Type B pancreatic cell (in vitro differentiated cells): ENCODE measurements at regions not wholly inside any gene's neighbourhood (a gene's known extent, or its start where the extent isn't known, plus 50 kb on each side); places are given as distances from the start of the nearest gene placed in this dataset.

ENCODE experiments used
- DNase-seq: peaks from one replicate; pipeline ENCODE4 v3.0.0; 2021; ENCODE audit warnings: mixed read lengths; ENCODE audit not compliant: unreplicated experiment; ENCODE audit errors: extremely low spot score
- H3K27ac Mint-ChIP-seq: 2 replicates; pipeline ENCODE4 v1.8.0; 2021; ENCODE audit warnings: mild to moderate bottlenecking, mixed read lengths
- H3K27me3 Mint-ChIP-seq: 2 replicates; pipeline ENCODE4 v1.8.0; 2021; ENCODE audit warnings: mixed read lengths
- H3K36me3 Mint-ChIP-seq: 2 replicates; pipeline ENCODE4 v1.8.0; 2021; ENCODE audit warnings: mixed read lengths
- H3K4me1 Mint-ChIP-seq: one replicate; pipeline ENCODE4 v1.8.0; 2021; ENCODE audit warnings: mixed read lengths; ENCODE audit not compliant: unreplicated experiment
- H3K4me3 Mint-ChIP-seq: 2 replicates; pipeline ENCODE4 v1.8.0; 2021; ENCODE audit warnings: mild to moderate bottlenecking, mixed read lengths
- H3K9me3 Mint-ChIP-seq: 2 replicates; pipeline ENCODE4 v1.8.0; 2021; ENCODE audit warnings: mixed read lengths
- CTCF ChIP-seq: fragments of 200-600 bp; sonication (generic); conservative IDR thresholded peaks from 2 replicates; pipeline ENCODE4 v1.5.0; 2021; ENCODE audit warnings: antibody characterized with exemption, mild to moderate bottlenecking

- Mint-ChIP-seq H3K36me3 (no peaks in the 10 kb centered on the region), H3K4me1 (peaks cover 61% of the 10 kb centered on the region), H3K27me3 (no peaks in the 10 kb centered on the region), H3K27ac (peak overlapping the region; percentile 90), H3K9me3 (no peaks in the 10 kb centered on the region), H3K4me3 (peak overlapping the region; percentile 39)
- DNase-seq, result no peak
- no peak for TF ChIP-seq CTCF
Observed at GRCh38 chr2:43041173-43041591, 185.2 kb downstream of the ZFP36L2 start.

GRCh38 chr2:43040084-43040854 lies 186.1 kb downstream of the ZFP36L2 start:
- Mint-ChIP-seq H3K4me3 (peak overlapping the region; percentile 58), H3K27ac (peak overlapping the region; percentile 90), H3K4me1 (peaks cover 57% of the 10 kb centered on the region), H3K36me3 (no peaks in the 10 kb centered on the region), H3K9me3 (no peaks in the 10 kb centered on the region), H3K27me3 (no peaks in the 10 kb centered on the region)
- DNase-seq, result no peak
- TF ChIP-seq CTCF, result no peak

- no peak for TF ChIP-seq CTCF
- Mint-ChIP-seq H3K27ac (peak overlapping the region; percentile 90), H3K27me3 (no peaks in the 10 kb centered on the region), H3K4me3 (no peak overlapping the region), H3K36me3 (no peaks in the 10 kb centered on the region), H3K9me3 (no peaks in the 10 kb centered on the region), H3K4me1 (peaks cover 55% of the 10 kb centered on the region)
- no peak for DNase-seq
Observed at GRCh38 chr2:43039376-43040080, 186.9 kb downstream of the ZFP36L2 start.

- no peak for TF ChIP-seq CTCF
- Mint-ChIP-seq H3K4me1 (peaks cover 54% of the 10 kb centered on the region), H3K36me3 (no peaks in the 10 kb centered on the region), H3K4me3 (peak overlapping the region; percentile 44), H3K27me3 (no peaks in the 10 kb centered on the region), H3K9me3 (no peaks in the 10 kb centered on the region), H3K27ac (peak overlapping the region; percentile 90)
- no peak for DNase-seq
Observed at GRCh38 chr2:43038696-43039094, 187.7 kb downstream of the ZFP36L2 start.

GRCh38 chr2:43038034-43038695 lies 188.2 kb downstream of the ZFP36L2 start:
- peak overlapping the region; percentile 44 for H3K4me3 Mint-ChIP-seq
- no peak for DNase-seq
- H3K4me1 Mint-ChIP-seq, result peaks cover 54% of the 10 kb centered on the region
- H3K27ac Mint-ChIP-seq, result peak overlapping the region; percentile 90
- H3K27me3 Mint-ChIP-seq, result no peaks in the 10 kb centered on the region
- TF ChIP-seq CTCF, result no peak
- H3K9me3 Mint-ChIP-seq, result no peaks in the 10 kb centered on the region
- H3K36me3 Mint-ChIP-seq, result no peaks in the 10 kb centered on the region
